ENCODE measurements at regions not wholly inside any gene's neighbourhood (a gene's known extent, or its start where the extent isn't known, plus 50 kb on each side); places are given as distances from the start of the nearest gene placed in this dataset.

GRCh38 chr5:6545770-6546690 is 86.8 kb downstream of the NSUN2 start:
- TF ChIP-seq CTCF (conservative IDR thresholded peaks at IDR 0.05; ENCODE audit: low read length) (no peak), EZH2phosphoT487 (IDR thresholded peaks at IDR 0.05; ENCODE audit: borderline replicate concordance, low read depth, low read length) (no peak)
- ChIA-PET CTCF (ENCODE audit: unreplicated experiment) (interaction anchor here (0.5 kb wide), 1 partner anchor 1250 kb away, joined by 3 read pairs; no protein-coding TSS in a partner anchor), POLR2A (no interaction called here)
- H3K4me3 ChIP-seq (ENCODE audit: low read depth, low read length, poor library complexity, severe bottlenecking): no peak overlapping the region
- H3K79me2 ChIP-seq (ENCODE audit: insufficient read depth, low read depth, low read length): no peaks in the 10 kb centered on the region
- no peaks in the 10 kb centered on the region for H3K9me3 ChIP-seq (ENCODE audit: low read length)
- intact Hi-C loops (cut with micrococcal nuclease; ENCODE audit: unreplicated experiment): no loop called here
- no peaks in the 10 kb centered on the region for H4K20me1 ChIP-seq (ENCODE audit: insufficient read depth, low read length)
- no peaks in the 10 kb centered on the region for H3K36me3 ChIP-seq (ENCODE audit: insufficient read depth, low read length)
- no peak overlapping the region for H3K27ac ChIP-seq (ENCODE audit: low read depth, low read length, poor library complexity, severe bottlenecking)
- no peaks in the 10 kb centered on the region for H3K4me1 ChIP-seq (ENCODE audit: insufficient read depth, low read length, poor library complexity, severe bottlenecking)
- H3K9me2 ChIP-seq (ENCODE audit: insufficient read depth, low read length): no peaks in the 10 kb centered on the region
- no TSS peak for BruUV-seq (replicated peaks)
- no peak for DNase-seq (ENCODE audit: low spot score)
- no peak overlapping the region for H2AFZ ChIP-seq (ENCODE audit: low read length)
- no peak overlapping the region for H3K4me2 ChIP-seq (ENCODE audit: low read length)

DNA sequence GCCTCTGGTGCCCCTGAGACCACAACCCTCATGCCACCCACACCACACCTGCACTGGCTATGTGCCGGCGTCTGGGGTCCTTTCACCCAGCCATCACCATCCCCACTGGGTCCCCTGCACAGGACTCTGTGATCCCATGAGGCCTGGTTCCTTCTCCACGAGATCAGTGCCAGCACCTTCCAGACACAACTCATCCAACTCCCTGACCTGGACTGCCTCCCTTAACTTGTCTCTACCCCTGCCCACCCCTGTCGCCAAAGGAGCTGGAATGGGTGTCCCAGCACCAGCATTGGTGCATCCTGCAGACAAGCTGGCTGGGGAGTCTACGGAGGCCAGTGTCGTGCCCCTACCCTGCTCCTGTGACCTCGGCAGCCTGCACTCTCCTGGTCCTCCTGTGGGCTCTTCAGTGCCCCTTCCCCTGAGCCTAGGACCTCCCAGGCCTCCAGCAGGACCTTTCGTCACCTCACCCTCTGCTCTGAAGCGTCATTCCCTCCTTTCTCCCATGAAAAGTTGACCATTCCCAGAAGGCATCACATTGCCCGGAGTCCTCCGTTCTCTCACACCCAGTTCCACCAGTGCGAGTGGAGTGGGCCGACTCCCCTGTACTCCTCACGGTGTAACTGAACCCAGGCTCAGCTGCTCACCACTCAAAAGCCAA is 87.7 kb downstream of the NSUN2 start:
- POLR2A ChIA-PET: no interaction called here
- Histone ChIP-seq H2AFZ (ENCODE audit: low read length) (no peak overlapping the region), H3K4me2 (ENCODE audit: low read length) (no peak overlapping the region), H4K20me1 (ENCODE audit: insufficient read depth, low read length) (no peaks in the 10 kb centered on the region), H3K4me1 (ENCODE audit: insufficient read depth, low read length, poor library complexity, severe bottlenecking) (no peaks in the 10 kb centered on the region), H3K9me3 (ENCODE audit: low read length) (no peaks in the 10 kb centered on the region), H3K4me3 (ENCODE audit: low read depth, low read length, poor library complexity, severe bottlenecking) (no peak overlapping the region), H3K36me3 (ENCODE audit: insufficient read depth, low read length) (no peaks in the 10 kb centered on the region), H3K79me2 (ENCODE audit: insufficient read depth, low read depth, low read length) (no peaks in the 10 kb centered on the region), H3K9me2 (ENCODE audit: insufficient read depth, low read length) (no peaks in the 10 kb centered on the region), H3K27ac (ENCODE audit: low read depth, low read length, poor library complexity, severe bottlenecking) (no peak overlapping the region)
- no TSS peak for BruUV-seq (replicated peaks)
- TF ChIP-seq EZH2phosphoT487 (IDR thresholded peaks at IDR 0.05; ENCODE audit: borderline replicate concordance, low read depth, low read length) (no peak), CTCF (conservative IDR thresholded peaks at IDR 0.05; ENCODE audit: low read length) (no peak)
- no peak for DNase-seq (ENCODE audit: low spot score)
- CTCF ChIA-PET (ENCODE audit: unreplicated experiment): no interaction called here
- intact Hi-C loops (cut with micrococcal nuclease; ENCODE audit: unreplicated experiment): no loop called here

GRCh38 chr5:6544561-6544935 is 88.3 kb downstream of the NSUN2 start:
- H3K36me3 ChIP-seq (ENCODE audit: insufficient read depth, low read length): no peaks in the 10 kb centered on the region
- H4K20me1 ChIP-seq (ENCODE audit: insufficient read depth, low read length): no peaks in the 10 kb centered on the region
- no peak for TF ChIP-seq EZH2phosphoT487 (IDR thresholded peaks at IDR 0.05; ENCODE audit: borderline replicate concordance, low read depth, low read length)
- no peak for TF ChIP-seq CTCF (conservative IDR thresholded peaks at IDR 0.05; ENCODE audit: low read length)
- no peaks in the 10 kb centered on the region for H3K4me1 ChIP-seq (ENCODE audit: insufficient read depth, low read length, poor library complexity, severe bottlenecking)
- intact Hi-C loops (cut with micrococcal nuclease; ENCODE audit: unreplicated experiment): no loop called here
- no peaks in the 10 kb centered on the region for H3K9me3 ChIP-seq (ENCODE audit: low read length)
- BruUV-seq (replicated peaks): no TSS peak
- no peak for DNase-seq (ENCODE audit: low spot score)
- no peak overlapping the region for H3K27ac ChIP-seq (ENCODE audit: low read depth, low read length, poor library complexity, severe bottlenecking)
- ChIA-PET CTCF (ENCODE audit: unreplicated experiment) (no interaction called here), POLR2A (no interaction called here)
- no peak overlapping the region for H2AFZ ChIP-seq (ENCODE audit: low read length)
- no peak overlapping the region for H3K4me2 ChIP-seq (ENCODE audit: low read length)
- no peaks in the 10 kb centered on the region for H3K9me2 ChIP-seq (ENCODE audit: insufficient read depth, low read length)
- H3K4me3 ChIP-seq (ENCODE audit: low read depth, low read length, poor library complexity, severe bottlenecking): no peak overlapping the region
- no peaks in the 10 kb centered on the region for H3K79me2 ChIP-seq (ENCODE audit: insufficient read depth, low read depth, low read length)

All from OCI-LY7 (cell line).